HepG2 (cell line): ENCODE measurements at regions not wholly inside any gene's neighbourhood (a gene's known extent, or its start where the extent isn't known, plus 50 kb on each side); places are given as distances from the start of the nearest gene placed in this dataset.
"Not testable (repeated sequence)": the region's sequence is repeated elsewhere in the genome, so short reads cannot be mapped to it uniquely, and the experiment has no call there.

Experiments used
- CTCF ChIP-seq: sonication (generic); formaldehyde crosslinking; IDR thresholded peaks from 2 replicates; pipeline ENCODE4 v1.5.0; 2020; ENCODE audit warnings: mild to moderate bottlenecking, missing genetic modification reagents, moderate library complexity
- GMEB1 ChIP-seq: sonication (generic); formaldehyde crosslinking; IDR thresholded peaks from 2 replicates; pipeline ENCODE4 v1.5.1; 2020; ENCODE audit warnings: missing genetic modification reagents, mild to moderate bottlenecking, borderline replicate concordance
- YY1 ChIP-seq: IDR thresholded peaks from 2 replicates; pipeline ENCODE4 v1.6.1; 2011; ENCODE audit warnings: low read length, low read depth, moderate library complexity, mild to moderate bottlenecking; ENCODE audit not compliant: insufficient read depth, insufficient replicate concordance
- ZNF614 ChIP-seq: IDR thresholded peaks from 2 replicates; pipeline ENCODE4 v1.6.1; 2018; ENCODE audit warnings: missing biosample characterization, missing genetic modification reagents, inconsistent platforms, borderline replicate concordance

GRCh38 chr21:10387692-10388450 is 133.5 kb upstream of the TPTE start:
- not testable (repeated sequence) for TF ChIP-seq YY1; GMEB1 (CRISPR knock-in tag); CTCF; ZNF614 (CRISPR knock-in tag)
